Activated CD4-positive, alpha-beta T cell treated with anti-CD3 and anti-CD28 coated beads, Interleukin-2, amount 50 U/mL, for 48 hours (primary cell): ENCODE measurements at regions not wholly inside any gene's neighbourhood (a gene's known extent, or its start where the extent isn't known, plus 50 kb on each side); places are given as distances from the start of the nearest gene placed in this dataset.
"Not testable (repeated sequence)": the region's sequence is repeated elsewhere in the genome, so short reads cannot be mapped to it uniquely, and the experiment has no call there.

Source experiments
- DNase-seq, 2 experiments: peaks; one replicate each; pipeline ENCODE4 v3.0.0-alpha.2; 2020

DNA sequence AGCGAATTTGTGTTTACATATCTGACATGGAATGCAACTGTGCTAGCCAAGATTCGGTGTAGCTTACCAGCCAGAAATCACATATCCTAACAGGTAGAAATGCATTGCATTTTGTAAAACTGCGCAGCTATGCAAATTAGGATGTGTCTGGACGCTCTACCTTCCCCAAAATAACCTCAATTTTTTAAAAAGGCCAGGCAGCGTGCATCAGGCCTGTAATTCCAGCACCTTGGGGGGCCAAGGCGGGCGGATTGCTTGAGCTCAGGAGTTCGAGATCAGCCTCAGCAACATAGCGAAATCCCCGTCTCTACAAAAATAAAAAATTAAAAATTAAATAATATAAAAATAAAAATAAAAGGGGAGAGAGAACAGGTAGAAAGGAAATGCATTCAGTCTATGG is 305.0 kb downstream of the TYW1 start:
- DNase-seq, result no peak

DNA sequence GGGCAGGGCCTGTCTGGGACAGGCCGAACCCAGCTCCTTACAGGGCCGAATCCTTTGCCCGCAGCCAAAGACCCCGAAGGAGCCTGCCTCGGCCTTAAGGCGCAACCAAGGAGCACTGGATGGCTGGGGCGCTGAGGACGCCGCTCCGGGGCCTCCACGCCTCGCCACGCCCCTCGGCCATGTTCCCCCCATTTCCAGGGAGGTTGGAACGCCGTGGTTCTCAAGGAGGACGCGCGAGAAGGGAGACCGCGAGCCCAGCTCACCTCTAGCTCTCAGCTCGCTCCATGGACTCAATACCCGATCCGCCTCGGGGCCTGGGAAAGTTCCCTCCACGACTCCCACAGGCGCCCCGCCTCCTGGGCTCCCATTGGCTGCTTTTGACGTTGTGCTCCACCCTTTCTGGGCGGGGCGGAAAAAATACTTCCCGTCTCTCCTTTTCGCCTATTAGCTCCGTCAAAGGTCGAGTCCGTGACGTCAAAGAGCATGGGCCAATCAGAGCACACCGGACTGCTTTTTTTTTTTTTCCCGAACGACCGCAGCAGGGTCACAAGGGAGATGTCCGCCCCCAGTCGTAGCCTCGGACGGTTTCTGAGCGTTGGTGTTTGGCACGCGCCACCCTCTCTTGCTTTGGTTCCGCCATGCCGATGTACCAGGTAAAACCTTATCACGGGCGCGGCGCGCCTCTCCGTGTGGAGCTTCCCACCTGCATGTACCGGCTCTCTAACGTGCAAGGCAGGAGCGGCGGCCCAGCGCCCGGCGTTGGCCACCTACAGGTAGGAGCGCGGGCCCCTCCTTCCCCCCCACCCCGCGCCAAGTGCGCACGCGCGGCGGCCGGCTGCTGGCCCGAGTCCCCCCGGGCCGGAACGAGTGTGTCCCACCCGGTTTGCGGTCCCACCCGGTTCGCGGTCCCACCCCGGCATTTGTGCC is 305.7 kb downstream of the TYW1 start:
- DNase-seq, result peak; percentile 99 to 100

DNA sequence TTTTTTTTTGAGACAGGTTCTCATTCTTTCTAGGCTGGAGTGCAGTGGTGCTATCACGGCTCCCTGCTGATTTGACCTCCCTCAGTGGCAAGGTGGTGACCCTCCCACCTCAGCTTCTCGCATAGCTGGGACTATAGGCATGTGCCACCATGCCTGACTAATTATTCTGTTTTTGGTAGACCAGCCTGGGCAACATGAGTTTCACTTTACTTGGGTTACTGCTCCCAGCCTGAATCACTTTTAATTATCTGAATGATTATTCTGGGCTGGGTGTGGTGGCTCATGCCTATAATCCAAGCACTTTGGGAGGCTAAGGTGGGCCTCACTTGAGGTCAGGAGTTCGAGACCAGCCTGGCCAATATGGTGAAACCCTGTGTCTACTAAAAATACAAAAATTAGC is 308.2 kb downstream of the TYW1 start:
- not testable (repeated sequence) for DNase-seq

- no peak for DNase-seq
Observed at GRCh38 chr7:67306331-67306730, 309.7 kb downstream of the TYW1 start.

GRCh38 chr7:67309764-67310549 is 313.3 kb downstream of the TYW1 start:
- DNase-seq, result no peak

- no peak for DNase-seq
Observed at GRCh38 chr7:67311901-67312300, 315.3 kb downstream of the TYW1 start.

GRCh38 chr7:67313213-67313612 is 316.6 kb downstream of the TYW1 start:
- DNase-seq, result no peak

GRCh38 chr7:67316902-67317301 is 320.3 kb downstream of the TYW1 start:
- not testable (repeated sequence) for DNase-seq

DNA sequence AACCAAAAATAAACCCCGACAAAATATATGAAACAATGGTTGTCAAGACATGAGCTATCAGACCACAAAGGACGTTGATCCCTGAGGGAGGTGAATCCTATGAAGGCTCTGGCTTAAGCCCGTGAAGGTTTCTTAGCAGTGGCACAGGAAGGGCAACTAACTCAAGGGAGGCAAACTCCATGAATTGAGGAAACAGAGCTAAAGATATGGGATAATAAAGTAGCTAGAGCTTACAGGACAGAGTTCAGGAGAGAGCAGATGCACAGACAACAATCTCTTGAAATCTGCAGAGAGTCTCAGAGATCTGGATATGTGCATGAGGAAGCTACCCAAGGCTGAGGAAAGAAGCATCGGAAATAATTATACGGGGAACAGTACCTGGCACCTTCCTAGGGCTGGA is 331.6 kb downstream of the TYW1 start:
- not testable (repeated sequence) for DNase-seq

DNA sequence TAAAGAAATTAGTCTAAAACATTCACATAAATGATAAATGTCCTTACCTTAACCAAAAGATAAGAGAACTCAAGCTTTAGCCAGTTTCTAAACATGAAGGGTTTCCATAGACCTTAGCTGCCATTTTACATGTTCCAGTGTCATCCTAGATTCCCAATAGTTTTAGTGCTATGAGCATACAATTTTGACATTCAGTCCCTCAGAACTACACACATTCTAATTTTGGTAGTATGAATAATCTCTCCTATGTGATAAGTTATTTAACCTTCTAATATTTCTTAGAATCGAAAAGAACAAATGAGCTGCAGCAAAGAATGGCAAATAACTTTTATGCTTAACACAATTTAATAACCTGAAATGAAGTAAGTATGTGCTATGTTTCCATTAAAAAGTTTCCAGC is 338.5 kb downstream of the TYW1 start:
- not testable (repeated sequence) for DNase-seq

- not testable (repeated sequence) for DNase-seq
Observed at GRCh38 chr7:67335663-67336062, 339.0 kb downstream of the TYW1 start.

- not testable (repeated sequence) for DNase-seq
Observed at GRCh38 chr7:67338545-67338944, 341.9 kb downstream of the TYW1 start.

DNA sequence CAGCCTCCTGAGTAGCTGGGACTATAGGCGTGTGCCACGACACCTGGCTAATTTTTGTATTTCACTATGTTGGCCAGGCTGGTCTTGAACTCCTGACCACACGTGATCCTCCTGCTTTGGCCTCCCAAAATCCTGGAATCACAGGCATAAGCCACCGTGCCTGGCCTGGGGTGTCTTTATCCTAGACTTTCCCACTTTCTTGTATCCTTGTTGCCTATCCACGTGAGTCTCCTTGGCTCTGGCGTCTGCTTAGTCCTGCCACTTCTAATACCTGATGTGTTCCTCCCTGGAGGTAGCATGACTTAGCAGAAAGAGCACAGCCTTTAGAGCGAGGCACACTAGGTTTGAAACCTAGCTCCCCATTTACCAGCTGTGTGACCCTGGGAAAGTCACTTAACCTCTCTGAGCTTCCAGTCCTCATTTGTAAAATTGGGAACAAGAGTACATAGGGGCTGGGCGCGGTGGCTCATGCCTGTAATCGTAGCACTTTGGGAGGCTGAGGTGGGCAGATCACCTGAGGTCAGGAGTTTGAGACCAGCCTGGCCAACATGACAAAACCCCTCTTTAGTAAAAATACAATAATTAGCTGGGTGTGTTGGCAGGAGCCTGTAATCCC is 344.6 kb downstream of the TYW1 start:
- DNase-seq, result no peak

GRCh38 chr7:67343114-67343513 is 346.5 kb downstream of the TYW1 start:
- DNase-seq, result no peak

GRCh38 chr7:67343572-67343971 is 346.9 kb downstream of the TYW1 start:
- no peak for DNase-seq

GRCh38 chr7:67344481-67345193 is 348.0 kb downstream of the TYW1 start:
- DNase-seq, result no peak

- DNase-seq, result no peak
Observed at GRCh38 chr7:67346126-67346525, 349.5 kb downstream of the TYW1 start.

GRCh38 chr7:67346876-67347275 is 350.2 kb downstream of the TYW1 start:
- no peak for DNase-seq

GRCh38 chr7:67348171-67348570 is 351.5 kb downstream of the TYW1 start:
- no peak for DNase-seq

DNA sequence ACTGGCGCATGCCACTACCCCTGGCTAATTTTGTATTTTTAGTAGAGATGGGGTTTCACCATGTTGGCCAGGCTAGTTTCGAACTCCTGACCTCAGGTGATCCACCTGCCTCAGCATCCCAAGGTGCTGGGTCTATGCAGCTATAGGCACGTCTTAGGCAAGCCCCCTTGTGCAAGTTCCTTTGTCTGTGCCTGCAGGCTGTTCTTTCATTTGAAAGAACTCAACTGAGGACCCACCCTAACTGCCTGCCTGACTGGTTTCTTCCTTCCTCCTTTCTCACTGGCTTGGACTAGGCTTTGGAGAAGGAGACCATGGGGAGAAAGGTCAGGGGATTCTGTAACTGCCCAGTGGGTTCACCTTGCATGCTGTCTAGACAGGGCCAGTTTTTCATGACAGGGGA is 361.0 kb downstream of the TYW1 start:
- DNase-seq, result not testable (repeated sequence)

- not testable (repeated sequence) for DNase-seq
Observed at GRCh38 chr7:67358316-67358715, 361.7 kb downstream of the TYW1 start.

DNA sequence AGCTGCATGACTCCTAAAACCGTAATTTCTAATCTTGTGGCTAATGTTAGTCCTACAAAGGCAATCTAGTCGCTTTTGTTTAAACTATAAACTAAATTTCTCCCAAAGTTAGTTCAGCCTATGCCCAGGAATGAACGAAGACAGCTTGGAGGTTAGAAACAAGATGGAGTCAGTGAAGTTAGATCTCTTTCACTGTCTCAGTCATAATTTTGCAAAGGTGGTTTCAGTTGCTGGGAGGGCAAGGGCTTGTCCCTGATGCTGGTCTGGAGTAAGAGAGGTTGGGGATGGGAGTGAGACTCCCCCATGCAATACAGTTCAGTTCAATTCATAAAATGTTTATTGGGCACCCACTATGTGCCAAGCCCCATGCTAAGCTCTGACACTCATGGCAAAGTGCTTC is 362.1 kb downstream of the TYW1 start:
- DNase-seq, result not testable (repeated sequence)

DNA sequence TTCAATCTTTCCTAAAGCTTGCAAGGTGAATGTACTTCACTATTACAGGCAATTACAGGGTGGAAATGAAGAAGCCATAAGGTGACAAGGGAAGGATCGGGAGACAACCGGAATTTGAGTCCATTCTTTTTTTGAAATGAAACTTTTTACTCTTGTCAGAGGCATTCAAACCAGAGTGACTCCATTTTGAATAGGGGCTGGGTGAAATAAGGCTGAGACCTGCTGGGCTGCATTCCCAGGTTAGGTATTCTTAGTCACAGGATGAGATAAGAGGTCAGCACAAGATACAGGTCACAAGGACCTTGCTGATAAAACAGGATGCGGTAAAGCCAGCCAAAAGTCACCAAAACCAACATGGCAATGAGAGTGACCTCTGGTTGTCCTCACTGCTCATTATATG is 363.3 kb downstream of the TYW1 start:
- no peak for DNase-seq
